HG03064 (cell line): ENCODE measurements at regions not wholly inside any gene's neighbourhood (a gene's known extent, or its start where the extent isn't known, plus 50 kb on each side); places are given as distances from the start of the nearest gene placed in this dataset.

ENCODE experiments used
- ATAC-seq: cut with Tn5 transposase; IDR thresholded peaks from one replicate; pipeline ENCODE4 v1.9.1; 2021; ENCODE audit warnings: low read depth; ENCODE audit not compliant: unreplicated experiment

DNA sequence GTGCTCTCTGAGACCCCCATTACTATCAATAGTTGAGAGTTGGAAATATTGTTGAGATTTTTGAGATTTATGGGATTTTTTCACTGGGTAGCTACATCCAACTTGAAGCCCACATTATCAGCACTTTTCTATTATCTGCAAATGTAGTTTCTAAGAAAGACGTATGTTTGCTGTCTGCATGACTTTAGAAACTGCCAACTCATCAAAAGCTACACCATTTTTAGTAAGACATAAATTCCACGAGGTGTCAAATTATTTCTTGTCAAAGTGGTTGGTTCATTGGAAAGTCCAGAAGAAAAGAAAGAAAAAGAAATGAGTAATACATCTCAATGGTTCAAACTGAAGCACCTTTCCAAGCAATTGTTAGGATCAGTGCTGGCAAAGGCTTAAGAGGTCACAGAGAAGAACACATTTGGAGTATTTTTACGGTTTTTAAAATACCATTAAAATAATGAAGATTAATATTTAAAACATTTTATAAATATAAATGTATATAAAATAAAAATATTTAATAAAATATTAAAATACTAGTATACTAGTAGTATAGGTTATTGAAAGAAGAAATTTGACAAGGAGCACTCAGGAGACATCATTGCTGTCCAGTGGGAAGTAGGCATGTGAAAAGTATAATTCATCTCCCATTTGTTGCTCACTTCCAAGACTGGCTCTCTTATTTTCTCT, 463.5 kb downstream of the TAFA4 start:
- no peak for ATAC-seq

DNA sequence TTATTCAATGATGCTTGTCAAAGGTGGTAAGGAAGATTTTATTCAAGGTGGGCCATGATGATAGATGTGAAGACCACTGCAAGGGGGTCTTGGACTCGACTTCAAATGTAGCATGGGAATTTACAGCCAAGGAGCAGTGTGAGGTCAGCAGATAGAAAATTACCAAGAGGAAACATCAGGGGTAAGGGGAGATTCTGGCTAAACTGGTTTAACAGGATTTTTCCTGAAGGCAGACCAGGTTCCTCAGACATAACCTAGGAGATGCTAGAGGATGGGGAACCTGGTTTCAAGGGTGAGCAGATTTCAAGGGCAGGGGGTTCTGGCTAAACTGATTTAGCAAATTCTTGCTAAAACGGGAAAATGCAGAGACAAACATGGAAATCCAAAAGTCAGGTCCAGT, 464.9 kb downstream of the TAFA4 start:
- no peak for ATAC-seq

DNA sequence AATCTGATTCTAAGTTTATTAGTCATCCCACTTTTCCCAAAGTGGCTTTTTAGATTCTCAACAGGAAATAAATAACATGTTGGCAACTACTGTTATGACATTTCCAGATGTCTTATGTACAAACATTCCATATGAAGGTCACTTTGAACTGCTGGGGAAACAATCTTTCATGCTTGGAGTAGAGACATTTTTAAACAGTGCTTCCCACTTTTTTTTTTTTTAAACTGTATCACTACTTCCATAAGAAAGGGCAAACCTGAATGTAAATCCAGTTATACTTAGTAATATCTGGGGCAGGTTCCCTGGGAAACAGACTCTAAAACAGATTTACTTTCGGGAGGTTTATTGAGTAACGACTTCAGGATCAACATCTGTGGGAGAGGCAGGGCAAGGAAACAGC, 473.8 kb downstream of the TAFA4 start:
- no peak for ATAC-seq

DNA sequence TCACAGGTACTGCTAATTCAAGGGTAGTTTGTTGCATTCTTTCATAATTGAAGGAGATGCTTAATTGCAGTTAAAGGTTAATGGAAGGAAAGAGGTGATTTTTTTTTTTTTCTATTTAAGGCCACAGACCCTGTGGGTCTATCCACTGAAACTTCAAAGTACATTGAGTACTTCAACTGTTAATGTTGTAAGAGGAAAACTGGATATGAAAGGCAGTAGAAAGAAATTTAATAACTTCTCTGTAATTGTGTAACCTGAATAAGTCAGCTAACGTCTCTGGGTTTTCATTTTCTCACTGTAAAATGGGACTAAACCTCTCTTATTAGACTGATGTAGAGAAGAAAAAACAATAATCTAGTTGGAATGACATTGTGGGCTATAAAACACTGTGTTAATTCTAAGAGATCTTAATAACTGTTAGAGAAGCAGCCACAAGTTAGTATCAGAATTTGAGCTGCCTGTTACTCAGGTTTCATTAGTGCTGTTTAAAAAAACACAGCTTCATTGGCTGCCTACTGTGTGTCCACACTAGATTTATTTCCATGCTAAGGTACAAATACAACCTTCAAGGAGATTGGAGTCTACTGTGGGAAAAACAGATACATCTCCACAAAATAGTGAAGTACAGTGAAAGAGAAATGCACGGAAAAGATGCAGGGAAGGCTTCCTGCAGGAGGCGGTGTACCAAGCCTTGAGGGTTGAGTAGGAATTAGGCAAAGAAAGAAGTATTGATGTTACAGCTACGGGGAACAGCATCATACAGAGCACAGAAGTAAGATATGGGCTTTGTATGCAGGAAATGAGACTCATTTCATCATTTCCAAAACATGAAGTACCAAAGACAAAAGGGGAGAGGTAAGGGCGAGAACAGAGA, 483.6 kb downstream of the TAFA4 start:
- ATAC-seq: no peak

DNA sequence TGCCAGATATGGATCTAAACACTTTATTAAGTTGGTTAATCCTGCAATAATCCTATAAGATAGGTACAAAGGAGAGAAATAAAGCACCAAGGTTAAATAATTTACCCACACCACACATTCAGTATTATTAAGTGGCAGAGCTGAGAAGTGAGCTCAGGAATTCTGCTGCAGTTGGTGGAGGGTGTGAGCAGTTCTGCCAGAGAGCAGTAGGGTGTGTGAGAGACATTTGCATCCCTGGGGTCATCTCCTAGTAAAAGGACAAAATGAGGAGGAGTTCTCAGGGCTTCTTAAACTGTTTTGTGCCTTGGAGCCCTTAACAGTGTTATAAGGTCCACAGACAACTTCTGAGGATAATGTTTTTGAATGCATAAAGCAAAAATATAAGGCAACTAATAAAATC, 484.5 kb downstream of the TAFA4 start:
- no peak for ATAC-seq

DNA sequence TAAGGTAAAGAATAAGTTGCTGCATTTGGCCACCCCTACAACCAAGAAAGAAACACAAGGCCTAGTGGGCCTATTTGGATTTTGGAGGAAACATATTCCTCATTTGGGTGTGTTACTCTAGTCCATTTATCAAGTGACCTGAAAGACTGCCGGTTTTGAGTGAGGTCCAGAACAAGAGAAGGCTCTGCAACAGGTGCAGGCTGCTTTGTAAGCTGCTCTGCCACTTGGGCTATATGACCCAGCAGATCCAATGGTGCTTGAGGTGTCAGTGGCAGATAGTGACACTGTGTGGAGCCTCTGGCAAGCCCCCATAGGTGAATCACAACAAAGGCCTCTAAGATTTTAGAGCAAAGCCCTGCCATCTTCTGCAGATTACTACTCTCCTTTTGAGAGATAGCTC, 491.3 kb downstream of the TAFA4 start:
- ATAC-seq: no peak

DNA sequence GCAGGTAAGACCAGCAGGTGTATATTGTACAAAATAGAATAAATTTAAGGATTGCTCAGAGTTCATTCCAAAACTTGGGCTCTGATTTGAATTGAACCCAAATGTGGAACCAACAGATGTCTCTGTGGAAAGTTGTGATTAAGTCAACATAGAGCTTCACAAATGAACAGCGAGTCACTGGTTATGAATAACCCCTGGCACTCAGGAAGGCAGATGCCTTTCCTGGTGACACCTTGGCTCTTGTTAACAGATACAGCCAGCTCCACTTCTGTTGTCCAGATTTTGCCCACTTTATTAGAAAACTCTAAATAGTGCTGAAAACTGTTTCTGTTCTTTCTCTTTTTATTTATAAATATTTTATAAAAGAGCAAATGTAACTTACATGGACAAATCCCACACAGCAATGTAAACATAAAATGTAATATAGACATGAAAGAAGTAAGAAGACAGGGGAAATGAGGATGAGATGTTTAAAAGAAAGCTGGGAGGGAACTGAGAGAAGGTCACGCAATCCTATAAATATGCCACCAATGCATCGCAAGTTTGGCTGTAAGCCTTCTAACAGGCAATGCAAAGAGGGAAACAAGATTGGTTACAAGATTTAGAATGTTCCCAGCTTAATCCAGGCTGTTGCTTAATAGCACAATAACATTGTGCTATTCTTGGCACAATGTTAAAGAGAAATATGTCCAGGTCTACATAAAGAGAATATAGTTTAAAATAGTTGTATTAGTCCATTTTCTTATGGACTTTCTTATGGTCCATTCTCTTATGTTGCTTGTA, 495.5 kb downstream of the TAFA4 start:
- no peak for ATAC-seq

DNA sequence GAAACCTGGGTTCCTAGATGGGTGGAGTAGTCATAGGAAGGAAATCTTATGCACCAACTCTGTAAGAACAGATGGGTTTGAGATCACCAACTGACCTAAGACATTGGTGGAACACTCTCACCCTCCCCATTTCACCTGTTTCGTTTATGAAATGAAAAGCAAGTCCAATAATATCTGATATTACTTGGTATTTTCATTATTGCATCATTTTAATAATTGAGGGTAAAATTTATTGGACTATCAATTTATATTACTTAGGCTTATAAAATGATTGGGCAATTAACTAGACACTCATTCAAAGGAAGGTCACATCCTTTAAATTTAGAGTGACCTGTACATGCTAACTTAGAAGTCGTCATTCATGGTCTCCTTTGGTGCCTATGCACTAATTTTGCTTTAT, 503.9 kb downstream of the TAFA4 start:
- ATAC-seq: no peak

DNA sequence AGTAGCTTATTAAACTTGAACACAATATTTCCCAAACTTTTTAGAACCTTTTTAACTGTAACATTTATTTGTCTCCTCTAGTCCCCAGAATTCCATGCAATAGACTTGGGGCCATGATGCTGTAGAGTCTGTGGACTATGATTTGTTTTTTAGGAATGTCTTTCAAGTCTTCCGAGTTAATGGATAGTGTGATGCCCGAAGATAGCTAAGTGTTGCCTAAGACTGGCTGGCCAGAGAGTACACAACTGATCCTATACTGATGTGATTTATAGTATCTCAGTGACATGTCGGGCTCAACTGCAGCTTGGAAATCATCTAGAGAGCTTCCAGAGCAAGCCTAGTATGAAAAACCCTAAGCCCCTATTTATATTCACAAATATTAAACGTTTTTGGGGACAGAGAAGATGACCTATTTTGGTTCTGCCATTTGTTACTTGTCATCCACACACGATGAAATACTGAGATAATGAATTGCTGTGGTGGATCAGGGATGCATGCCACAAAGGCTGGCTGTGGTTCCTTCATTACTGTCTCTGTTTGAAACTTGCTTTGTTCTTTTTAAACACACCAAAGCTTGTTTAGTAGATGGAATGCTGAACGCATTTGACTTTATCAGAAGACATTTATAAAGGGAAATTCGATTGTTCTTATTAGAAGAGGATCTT, 507.4 kb downstream of the TAFA4 start:
- ATAC-seq: no peak

DNA sequence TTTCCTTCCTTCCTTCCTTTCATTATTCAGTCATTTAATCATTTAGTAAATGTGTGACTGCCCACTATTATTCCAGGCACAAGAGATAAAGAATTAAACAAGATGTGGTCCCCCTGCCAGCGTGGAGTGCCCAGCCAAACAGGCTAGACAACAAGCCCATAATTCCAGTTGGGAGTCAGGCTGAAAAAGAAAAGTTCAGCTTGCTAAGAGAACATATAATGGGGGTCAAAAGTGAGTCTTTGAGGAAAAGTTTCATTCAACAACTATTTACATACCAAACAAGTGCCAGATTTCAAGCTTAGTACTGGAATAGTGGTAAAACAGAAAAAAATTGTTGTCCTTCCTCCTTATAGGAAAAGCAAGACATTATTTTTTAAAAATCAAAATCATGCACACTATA, 523.7 kb downstream of the TAFA4 start:
- no peak for ATAC-seq

DNA sequence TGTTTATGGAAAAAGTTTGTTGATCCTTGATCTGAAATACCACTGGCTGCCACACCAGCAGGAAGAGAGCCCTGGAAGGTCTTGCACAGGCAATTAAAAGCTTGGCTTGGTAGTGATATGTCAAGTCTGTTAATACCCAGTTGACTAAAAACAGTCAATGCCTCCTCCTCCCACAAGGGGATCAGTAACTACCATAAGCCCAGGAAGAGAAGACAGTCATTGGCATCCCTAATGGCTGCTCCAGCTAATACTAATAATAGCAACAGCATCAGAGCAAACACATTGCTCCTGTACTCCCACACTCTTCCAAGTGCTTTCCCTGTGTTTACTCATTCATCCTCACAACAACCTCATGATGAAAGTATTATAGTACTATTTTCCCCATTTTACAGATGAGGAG, 528.6 kb downstream of the TAFA4 start:
- no peak for ATAC-seq

DNA sequence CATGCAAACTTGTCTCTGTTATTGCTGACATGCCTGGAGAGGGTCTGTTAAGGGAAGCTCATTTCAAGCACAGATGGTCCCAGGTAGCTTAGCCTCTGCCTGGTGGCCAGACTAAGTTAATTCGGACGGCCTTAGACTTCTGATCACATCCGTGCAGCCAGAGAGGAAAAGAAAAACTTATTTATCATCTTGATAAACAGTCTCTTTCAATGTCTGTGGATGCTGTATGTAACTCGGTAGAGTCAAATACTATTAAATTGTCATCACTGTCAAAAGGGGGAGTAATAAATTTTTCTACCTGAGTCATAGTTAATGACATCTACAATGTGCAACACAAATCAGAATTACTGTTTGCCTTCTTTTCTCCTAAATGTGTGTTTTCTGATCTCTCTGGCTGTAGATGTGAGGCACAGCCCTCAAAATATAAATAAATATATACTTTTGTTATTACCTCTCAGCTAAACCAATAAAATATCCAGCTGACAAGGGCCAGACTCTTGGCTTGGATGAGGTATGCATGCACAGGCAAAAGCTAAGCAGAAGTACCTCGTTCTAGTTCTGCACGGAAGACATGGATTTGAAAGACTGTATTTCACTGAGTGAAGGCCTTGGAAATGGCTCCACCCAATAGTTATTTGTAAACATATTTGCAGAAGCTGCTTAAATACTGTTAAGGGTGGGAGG, 530.0 kb downstream of the TAFA4 start:
- no peak for ATAC-seq

DNA sequence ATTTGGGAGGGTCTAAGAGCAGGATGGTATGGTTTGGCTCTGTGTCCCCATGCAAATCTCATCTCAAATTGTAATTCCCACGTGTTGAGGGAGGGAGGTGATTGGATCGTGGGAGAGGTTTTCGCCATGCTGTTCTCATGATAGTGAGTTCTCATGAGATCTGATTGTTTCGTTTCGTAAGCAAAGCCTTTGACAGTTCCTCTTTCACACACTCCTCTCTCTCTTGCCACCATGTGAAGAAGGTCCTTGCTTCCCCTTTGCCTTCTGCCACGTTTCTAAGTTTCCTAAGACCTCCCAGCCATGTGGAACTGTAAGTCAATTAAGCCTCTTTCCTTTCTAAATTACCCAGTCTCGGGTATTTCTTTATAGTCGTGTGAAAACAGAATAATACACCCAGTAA, 553.7 kb downstream of the TAFA4 start:
- no peak for ATAC-seq

DNA sequence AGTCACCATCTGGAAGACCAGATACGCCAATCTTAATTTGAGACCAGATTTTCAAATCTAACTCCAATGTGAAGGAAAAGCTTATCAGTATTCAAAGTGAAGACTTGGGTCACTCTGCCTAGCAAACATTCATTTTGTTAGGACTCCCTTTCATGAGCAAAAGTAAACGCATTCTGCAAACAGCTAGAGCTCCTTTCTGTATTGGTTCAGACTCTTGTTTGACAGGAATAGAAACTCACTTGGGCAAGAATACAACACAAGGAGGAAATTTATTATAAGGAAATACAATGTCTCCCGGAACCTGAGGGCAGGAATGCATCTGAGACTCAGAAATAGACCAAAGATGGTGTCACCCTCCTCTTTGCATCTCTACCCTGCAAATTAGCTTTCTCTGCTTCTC, 558.6 kb downstream of the TAFA4 start:
- no peak for ATAC-seq

DNA sequence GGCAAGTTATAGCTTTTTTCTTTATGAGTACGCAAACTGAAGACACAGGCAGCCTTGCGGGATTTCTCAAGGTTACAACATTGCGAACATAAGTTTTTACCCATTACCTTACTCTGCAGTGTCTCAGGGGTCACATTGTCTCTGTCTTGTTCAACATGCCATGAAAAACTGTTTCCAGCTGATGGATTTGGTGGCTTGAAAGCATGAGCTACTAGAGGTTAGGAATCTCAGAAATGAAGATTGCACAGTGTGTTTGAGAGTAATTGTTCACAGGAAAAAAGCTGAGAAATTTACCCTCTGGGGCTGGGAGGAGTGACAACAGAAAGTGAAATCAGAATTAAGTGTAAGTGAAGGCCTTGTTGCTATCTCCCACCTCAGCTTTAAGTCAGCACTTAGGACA, 568.6 kb downstream of the TAFA4 start:
- ATAC-seq: no peak

DNA sequence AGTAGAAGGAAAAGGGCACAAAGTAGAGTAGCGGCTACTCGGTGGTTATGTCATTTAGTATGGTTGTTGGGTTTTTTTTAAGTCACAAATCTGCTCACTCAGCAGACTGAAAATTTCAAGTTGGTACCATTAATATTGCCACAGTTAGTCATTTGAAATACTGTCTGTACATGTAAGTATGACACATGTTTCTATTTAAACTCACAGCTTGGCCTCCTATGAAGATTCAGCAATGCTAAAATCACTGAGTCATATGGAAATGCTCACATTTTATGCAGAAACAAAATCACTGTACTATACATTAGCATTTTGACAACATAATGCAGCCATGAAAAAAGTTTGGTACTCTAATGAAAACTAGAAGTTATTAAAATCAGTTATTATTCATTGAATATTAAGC, 571.9 kb downstream of the TAFA4 start:
- ATAC-seq: no peak

DNA sequence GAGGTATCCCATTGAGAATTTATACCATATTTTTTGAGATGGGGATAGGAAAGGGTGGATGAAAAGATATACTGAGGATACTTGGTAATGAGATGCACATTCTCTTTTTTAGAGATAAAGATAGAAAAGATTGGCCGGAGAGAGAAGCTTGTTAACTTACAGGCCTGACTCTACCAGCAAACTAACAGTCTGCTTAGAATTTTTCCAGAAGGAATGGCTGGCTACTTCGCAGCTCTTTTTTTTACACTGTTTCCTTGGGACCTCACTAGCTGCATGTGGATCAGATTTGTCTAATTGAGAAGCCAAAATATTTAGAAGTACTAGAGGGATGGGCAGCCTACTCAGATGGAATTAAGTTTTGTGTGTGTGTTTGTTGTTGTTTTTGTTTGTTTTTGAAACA, 586.6 kb downstream of the TAFA4 start:
- no peak for ATAC-seq

DNA sequence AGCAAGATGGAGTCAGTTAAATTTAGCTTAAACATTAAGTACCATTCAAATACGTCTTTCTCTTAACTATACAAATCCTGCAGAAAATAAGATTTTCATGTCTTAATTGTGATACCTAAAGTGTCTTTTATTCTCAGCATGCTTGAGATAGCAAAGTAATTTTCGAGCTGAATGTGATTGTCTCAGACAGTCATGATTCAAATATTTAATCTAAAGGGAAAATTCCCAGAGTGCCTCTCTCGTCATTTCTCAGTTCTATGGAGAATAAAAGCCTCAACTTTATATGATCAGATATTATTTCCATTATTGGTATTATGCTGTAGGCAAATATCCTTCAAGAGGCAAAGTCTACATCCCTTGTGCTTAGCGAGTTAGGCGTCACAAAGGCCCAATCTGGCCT, 589.9 kb downstream of the TAFA4 start:
- no peak for ATAC-seq

DNA sequence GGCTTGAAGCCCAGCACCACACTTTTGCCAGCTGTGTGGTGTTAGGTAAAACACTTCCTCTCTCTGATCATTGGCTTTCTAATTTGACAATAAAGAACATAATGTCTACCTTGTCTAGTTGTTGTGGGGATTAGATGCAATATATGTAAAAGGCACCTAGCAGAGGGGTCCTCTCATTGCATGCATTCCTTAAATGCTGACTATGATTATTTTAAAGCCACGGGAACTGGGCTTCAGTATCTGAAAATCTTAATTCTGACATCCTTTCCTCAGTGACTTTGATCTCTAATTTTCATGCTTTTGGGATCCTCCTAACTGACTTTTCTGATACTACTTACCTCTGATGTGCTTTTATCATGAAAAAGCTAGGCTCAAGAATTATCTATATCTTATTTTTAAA, 596.3 kb downstream of the TAFA4 start:
- no peak for ATAC-seq

DNA sequence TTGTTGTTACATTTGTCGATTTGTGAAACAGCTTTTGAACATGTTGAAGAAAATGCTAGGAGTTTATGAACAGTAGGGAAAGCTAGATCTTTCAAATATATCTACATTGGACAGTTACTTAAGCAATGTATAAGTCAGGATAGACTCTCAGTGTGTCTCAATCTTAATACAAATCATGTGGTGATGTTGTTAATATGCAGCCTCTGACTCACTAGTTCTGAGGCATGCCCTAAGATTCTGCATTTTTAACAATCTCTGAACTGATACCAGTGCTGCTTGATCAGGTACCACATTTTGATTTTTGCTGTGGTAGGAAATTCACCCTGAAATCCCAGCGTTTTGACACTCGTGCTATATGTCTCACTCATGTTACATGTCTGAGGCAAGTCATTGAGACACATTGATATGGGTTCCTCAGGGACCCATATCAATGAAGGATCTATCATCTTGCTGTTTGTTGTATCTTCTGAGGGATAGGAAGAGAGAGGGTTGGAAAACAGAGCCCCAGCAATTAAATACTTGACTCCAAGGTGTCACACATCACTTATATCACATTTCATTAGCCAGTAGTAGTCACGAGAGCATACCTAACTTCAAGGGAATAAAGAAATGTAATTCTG, 597.9 kb downstream of the TAFA4 start:
- ATAC-seq: no peak
